ENCODE measurements at regions not wholly inside any gene's neighbourhood (a gene's known extent, or its start where the extent isn't known, plus 50 kb on each side); places are given as distances from the start of the nearest gene placed in this dataset.

DNA sequence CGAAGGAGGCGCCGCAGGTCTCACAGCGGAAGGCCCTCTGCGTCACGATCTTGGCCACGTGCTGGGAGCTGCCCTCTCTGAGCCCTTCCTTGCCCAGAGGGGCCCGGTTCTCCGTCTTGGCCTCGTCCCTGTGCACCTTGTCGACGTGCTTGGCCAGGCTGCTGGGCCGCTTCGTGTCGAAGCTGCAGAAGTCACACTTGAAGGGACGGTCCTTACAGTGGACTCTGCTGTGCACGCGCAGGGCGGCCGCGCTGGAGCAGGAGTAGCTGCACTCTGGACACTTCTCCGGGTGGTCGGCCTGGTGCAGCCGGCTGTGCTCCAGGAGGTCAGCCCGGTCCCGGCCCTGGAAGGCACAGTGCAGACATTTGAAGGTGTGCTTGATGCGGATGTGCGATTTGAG lies 106.9 kb downstream of the ZFP64 start:
- Histone ChIP-seq H3K9me2 (replicated peaks; ENCODE audit: control insufficient read depth, low read length) (no peaks in the 10 kb centered on the region), H3K27me3 (ENCODE audit: control insufficient read depth, low read length) (no peaks in the 10 kb centered on the region), H3K4me3 (ENCODE audit: low read length) (no peak overlapping the region), H3K27ac (ENCODE audit: low read depth, low read length) (no peak overlapping the region), H3K36me3 (ENCODE audit: control insufficient read depth, low read length) (no peaks in the 10 kb centered on the region), H4K20me1 (ENCODE audit: control insufficient read depth, insufficient read depth, low read depth, low read length) (no peaks in the 10 kb centered on the region), H3F3A (ENCODE audit: control insufficient read depth, insufficient read depth) (no peaks in the 10 kb centered on the region), H3K79me2 (ENCODE audit: control insufficient read depth, low read length) (no peaks in the 10 kb centered on the region), H3K4me2 (ENCODE audit: low read length) (no peak overlapping the region), H3K9me3 (ENCODE audit: control insufficient read depth, insufficient read depth, low read length) (peaks cover 18% of the 10 kb centered on the region; the same call in 1 of the 2 replicates), H3K4me1 (ENCODE audit: control insufficient read depth, low read length) (no peaks in the 10 kb centered on the region)
- TF ChIP-seq CTCF (IDR thresholded peaks at IDR 0.05; ENCODE audit: low read depth, low read length, poor library complexity, severe bottlenecking): no peak
- TF ChIP-seq EZH2phosphoT487 (IDR thresholded peaks at IDR 0.05; ENCODE audit: borderline replicate concordance, low read length): no peak

DNA sequence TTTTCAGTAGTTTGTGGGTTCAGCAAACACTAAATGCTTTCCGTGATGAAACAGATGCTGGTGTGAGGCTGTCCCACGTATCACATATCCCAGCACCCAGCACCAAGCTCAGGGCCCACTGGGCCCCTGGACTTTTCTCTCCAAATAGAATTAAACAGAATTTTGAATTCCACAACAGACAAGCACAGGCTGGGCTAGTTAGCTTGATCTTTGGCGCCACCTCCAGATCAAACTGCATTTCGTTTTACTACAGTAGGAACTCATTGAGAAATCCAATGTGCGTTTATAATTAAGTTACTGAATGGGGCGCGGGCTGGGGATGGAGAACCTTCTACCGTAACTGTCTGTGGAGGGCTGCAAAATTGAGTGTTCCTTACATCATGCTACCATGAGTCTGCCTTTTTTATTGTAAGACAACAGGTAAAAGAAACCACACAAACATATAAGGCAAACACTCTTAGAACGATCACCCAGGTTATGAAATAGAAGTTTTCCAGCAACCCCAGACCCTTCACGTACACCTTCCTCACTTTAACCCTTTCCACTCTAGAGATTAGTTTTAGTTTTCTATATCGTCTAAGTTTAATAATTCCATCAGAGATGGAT lies 107.8 kb downstream of the ZFP64 start:
- TF ChIP-seq EZH2phosphoT487 (IDR thresholded peaks at IDR 0.05; ENCODE audit: borderline replicate concordance, low read length) (no peak), CTCF (IDR thresholded peaks at IDR 0.05; ENCODE audit: low read depth, low read length, poor library complexity, severe bottlenecking) (peak; percentile 74)
- Histone ChIP-seq H4K20me1 (ENCODE audit: control insufficient read depth, insufficient read depth, low read depth, low read length) (no peaks in the 10 kb centered on the region), H3K27me3 (ENCODE audit: control insufficient read depth, low read length) (no peaks in the 10 kb centered on the region), H3F3A (ENCODE audit: control insufficient read depth, insufficient read depth) (no peaks in the 10 kb centered on the region), H3K9me3 (ENCODE audit: control insufficient read depth, insufficient read depth, low read length) (peaks cover 18% of the 10 kb centered on the region; the same call in 1 of the 2 replicates), H3K27ac (ENCODE audit: low read depth, low read length) (no peak overlapping the region), H3K4me3 (ENCODE audit: low read length) (no peak overlapping the region), H3K9me2 (replicated peaks; ENCODE audit: control insufficient read depth, low read length) (no peaks in the 10 kb centered on the region), H3K4me1 (ENCODE audit: control insufficient read depth, low read length) (no peaks in the 10 kb centered on the region), H3K79me2 (ENCODE audit: control insufficient read depth, low read length) (no peaks in the 10 kb centered on the region), H3K36me3 (ENCODE audit: control insufficient read depth, low read length) (no peaks in the 10 kb centered on the region), H3K4me2 (ENCODE audit: low read length) (no peak overlapping the region)

DNA sequence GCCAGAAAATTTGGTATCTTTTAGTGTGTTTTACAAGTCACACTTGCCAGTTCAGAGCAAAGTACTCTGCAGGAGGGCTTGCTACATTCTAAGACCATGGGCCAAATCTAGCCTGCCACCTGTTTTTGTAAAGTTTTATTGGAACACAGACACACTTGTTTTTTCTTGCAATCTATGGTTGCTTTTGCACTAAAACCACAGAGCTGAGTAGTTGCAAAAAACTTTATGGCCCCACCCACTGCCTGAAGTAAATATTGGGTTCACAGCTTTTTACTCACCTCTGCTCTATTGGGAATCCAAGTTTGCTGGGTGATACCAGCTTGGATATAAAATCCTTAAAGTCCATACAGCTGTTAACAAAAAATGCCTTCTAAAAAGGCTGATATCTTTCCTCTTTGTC lies 109.0 kb downstream of the ZFP64 start:
- Histone ChIP-seq H3K79me2 (ENCODE audit: control insufficient read depth, low read length) (no peaks in the 10 kb centered on the region), H4K20me1 (ENCODE audit: control insufficient read depth, insufficient read depth, low read depth, low read length) (no peaks in the 10 kb centered on the region), H3F3A (ENCODE audit: control insufficient read depth, insufficient read depth) (no peaks in the 10 kb centered on the region), H3K27me3 (ENCODE audit: control insufficient read depth, low read length) (no peaks in the 10 kb centered on the region), H3K9me3 (ENCODE audit: control insufficient read depth, insufficient read depth, low read length) (peaks cover 10% of the 10 kb centered on the region; the same call in 1 of the 2 replicates), H3K36me3 (ENCODE audit: control insufficient read depth, low read length) (no peaks in the 10 kb centered on the region), H3K4me3 (ENCODE audit: low read length) (no peak overlapping the region), H3K27ac (ENCODE audit: low read depth, low read length) (no peak overlapping the region), H3K4me1 (ENCODE audit: control insufficient read depth, low read length) (no peaks in the 10 kb centered on the region), H3K9me2 (replicated peaks; ENCODE audit: control insufficient read depth, low read length) (no peaks in the 10 kb centered on the region), H3K4me2 (ENCODE audit: low read length) (no peak overlapping the region)
- TF ChIP-seq CTCF (IDR thresholded peaks at IDR 0.05; ENCODE audit: low read depth, low read length, poor library complexity, severe bottlenecking) (no peak), EZH2phosphoT487 (IDR thresholded peaks at IDR 0.05; ENCODE audit: borderline replicate concordance, low read length) (no peak)
